ENCODE measurements at regions not wholly inside any gene's neighbourhood (a gene's known extent, or its start where the extent isn't known, plus 50 kb on each side); places are given as distances from the start of the nearest gene placed in this dataset.

DNA sequence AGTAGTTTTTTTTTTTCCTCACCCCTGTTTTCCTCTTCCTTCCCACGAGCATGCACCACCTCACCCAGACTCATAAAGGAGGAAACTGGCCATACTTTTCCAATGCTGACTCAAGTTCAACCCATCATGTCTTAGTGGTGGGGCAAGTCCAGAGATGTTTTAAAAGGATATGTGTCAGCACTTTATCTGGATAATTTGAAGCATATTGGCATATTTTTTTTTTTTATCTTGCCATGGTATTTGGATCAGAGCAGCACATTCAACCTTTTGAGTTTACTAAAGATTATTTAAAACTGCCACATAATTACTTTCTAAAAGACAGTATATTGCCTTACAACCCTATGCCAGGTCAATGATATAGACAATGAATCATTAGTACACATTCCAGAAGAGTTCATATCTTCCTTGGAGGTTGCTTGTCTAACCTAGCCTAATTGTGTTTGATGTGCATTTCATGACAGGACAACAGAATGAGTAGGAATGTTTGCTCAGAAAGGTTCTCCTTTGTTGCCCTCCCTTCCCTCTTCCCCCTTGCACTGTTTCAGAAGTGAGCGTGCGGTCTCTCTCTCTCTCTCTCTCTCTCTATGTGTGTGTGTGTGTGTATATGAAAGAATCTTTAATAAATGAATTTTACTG is 950.7 kb upstream of the FAM98A start:
- H3K27ac ChIP-seq = no peak overlapping the region
- DNase-seq = no peak
- TF ChIP-seq, protein P1, sequence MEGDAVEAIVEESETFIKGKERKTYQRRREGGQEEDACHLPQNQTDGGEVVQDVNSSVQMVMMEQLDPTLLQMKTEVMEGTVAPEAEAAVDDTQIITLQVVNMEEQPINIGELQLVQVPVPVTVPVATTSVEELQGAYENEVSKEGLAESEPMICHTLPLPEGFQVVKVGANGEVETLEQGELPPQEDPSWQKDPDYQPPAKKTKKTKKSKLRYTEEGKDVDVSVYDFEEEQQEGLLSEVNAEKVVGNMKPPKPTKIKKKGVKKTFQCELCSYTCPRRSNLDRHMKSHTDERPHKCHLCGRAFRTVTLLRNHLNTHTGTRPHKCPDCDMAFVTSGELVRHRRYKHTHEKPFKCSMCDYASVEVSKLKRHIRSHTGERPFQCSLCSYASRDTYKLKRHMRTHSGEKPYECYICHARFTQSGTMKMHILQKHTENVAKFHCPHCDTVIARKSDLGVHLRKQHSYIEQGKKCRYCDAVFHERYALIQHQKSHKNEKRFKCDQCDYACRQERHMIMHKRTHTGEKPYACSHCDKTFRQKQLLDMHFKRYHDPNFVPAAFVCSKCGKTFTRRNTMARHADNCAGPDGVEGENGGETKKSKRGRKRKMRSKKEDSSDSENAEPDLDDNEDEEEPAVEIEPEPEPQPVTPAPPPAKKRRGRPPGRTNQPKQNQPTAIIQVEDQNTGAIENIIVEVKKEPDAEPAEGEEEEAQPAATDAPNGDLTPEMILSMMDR (IDR thresholded peaks at IDR 0.05) = no peak
- no peak for TF ChIP-seq POLR2A (IDR thresholded peaks at IDR 0.05)
- no peaks in the 10 kb centered on the region for H3K9me3 ChIP-seq
- H3K4me3 ChIP-seq = no peak overlapping the region
- no peaks in the 10 kb centered on the region for H3K27me3 ChIP-seq
- no peaks in the 10 kb centered on the region for H3K4me1 ChIP-seq
- H3K36me3 ChIP-seq = no peaks in the 10 kb centered on the region

DNA sequence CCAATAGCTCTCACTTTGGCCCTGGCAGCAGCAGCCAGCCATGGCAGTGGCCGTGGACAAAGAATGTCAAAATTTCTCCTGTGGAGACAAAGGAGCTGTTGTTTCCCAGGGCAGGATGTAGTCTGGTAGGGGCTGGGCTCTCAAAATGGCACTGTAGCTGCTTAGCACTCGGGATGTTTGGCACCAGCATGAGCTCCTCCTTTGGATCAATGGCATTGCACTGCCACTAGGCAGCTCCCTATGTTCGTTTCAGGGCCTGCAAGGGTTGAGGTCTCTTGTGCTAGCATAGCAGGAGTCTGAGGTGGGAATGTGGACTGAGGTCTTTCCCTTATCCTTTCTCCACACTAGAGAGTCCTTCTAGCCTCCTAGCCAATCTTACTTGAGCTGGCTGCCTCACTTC is 948.8 kb upstream of the FAM98A start:
- Histone ChIP-seq H3K4me1 (no peaks in the 10 kb centered on the region), H3K27me3 (no peaks in the 10 kb centered on the region), H3K27ac (no peak overlapping the region), H3K9me3 (no peaks in the 10 kb centered on the region), H3K4me3 (no peak overlapping the region), H3K36me3 (no peaks in the 10 kb centered on the region)
- DNase-seq = no peak
- TF ChIP-seq, protein P1 (IDR thresholded peaks at IDR 0.05) = no peak
- TF ChIP-seq POLR2A (IDR thresholded peaks at IDR 0.05) = no peak

DNA sequence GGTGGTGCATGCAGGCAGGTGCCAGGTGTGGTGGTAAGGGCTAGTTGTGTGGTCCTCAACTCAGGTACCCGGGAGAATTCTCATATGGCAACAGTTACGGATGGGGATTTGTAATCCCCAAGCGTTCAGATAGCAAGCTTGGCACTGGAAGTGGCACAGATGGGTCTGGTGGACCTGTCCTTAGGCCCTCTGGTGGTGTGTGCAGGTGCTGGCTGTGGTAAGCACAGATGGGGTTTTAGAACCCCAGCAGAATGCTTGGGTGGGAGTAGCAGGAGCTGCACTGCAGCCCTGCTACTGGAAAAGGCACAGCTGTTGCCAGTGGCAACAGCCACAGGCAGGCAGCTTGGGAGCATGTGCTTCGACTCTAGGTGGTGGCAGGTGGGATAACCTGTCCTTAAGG is 948.2 kb upstream of the FAM98A start:
- no peaks in the 10 kb centered on the region for H3K4me1 ChIP-seq
- DNase-seq = no peak
- H3K27ac ChIP-seq = no peak overlapping the region
- no peaks in the 10 kb centered on the region for H3K27me3 ChIP-seq
- no peak overlapping the region for H3K4me3 ChIP-seq
- H3K36me3 ChIP-seq = no peaks in the 10 kb centered on the region
- H3K9me3 ChIP-seq = no peaks in the 10 kb centered on the region
- TF ChIP-seq, protein P1 (IDR thresholded peaks at IDR 0.05) = no peak
- no peak for TF ChIP-seq POLR2A (IDR thresholded peaks at IDR 0.05)

DNA sequence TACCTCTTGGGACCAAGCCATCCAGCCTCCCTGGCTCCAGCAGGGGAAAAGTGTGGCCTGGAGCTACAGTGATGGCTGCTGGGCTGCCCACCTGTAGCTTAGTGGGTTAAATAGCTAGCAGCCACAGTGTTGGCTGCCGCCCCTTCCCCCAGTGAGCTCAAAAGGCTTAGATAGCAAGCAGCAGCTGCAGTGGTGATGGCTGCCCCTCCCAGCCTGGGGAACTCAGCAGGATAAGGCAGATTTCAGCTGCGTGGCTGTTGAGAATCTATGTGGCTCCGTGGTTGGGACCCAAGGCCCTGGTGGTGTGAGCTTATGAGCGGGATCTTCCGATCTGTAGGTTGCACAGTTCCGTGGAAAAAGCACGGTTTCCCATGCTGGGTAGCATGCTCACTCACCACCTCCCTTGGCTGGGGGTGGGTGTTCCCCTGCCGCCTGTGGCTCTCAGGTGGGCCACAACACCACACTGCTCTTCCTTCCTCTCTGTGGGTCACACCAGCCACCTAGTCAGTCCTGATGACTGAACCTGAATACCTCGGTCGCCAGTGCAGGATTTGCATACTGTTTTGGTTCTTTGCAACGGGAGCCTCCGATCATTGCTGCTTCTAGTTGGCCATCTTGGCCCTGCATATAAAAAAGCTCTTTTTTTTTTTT is 946.5 kb upstream of the FAM98A start:
- H3K9me3 ChIP-seq = no peaks in the 10 kb centered on the region
- H3K4me1 ChIP-seq = no peaks in the 10 kb centered on the region
- TF ChIP-seq POLR2A (IDR thresholded peaks at IDR 0.05) = no peak
- TF ChIP-seq, protein P1 (IDR thresholded peaks at IDR 0.05) = no peak

DNA sequence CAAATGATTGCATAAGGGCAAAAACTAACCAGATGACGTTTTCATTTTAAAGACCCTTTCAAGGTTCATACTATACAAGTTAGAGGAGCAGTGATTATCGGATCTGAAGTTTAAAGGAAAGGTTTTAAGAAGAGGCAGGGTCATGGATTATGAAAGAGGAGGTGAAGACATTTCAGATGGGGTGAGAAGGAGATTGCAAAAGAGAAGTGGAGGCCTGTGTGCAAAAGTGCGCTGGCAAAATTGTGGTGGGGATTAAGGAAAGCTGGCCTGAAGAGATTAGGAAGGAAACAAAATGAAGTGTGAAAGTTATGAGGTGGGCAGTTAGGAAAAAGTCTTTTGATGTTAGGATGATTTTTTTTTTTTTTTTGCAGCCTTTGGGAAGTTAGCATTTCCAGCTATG is 935.7 kb upstream of the FAM98A start:
- H3K4me3 ChIP-seq = no peak overlapping the region
- TF ChIP-seq POLR2A (IDR thresholded peaks at IDR 0.05) = no peak
- TF ChIP-seq, protein P1 (IDR thresholded peaks at IDR 0.05) = no peak
- H3K27me3 ChIP-seq = no peaks in the 10 kb centered on the region
- no peaks in the 10 kb centered on the region for H3K9me3 ChIP-seq
- H3K27ac ChIP-seq = no peak overlapping the region
- H3K4me1 ChIP-seq = no peaks in the 10 kb centered on the region
- no peak for DNase-seq
- H3K36me3 ChIP-seq = no peaks in the 10 kb centered on the region

More for the DNA sequence above, 946.5 kb upstream of the FAM98A start:
- DNase-seq = no peak
- Histone ChIP-seq H3K36me3 (no peaks in the 10 kb centered on the region), H3K27ac (no peak overlapping the region), H3K27me3 (no peaks in the 10 kb centered on the region), H3K4me3 (no peak overlapping the region)
